HG02884 (cell line): ENCODE measurements at regions not wholly inside any gene's neighbourhood (a gene's known extent, or its start where the extent isn't known, plus 50 kb on each side); places are given as distances from the start of the nearest gene placed in this dataset.
"Not testable (repeated sequence)": the region's sequence is repeated elsewhere in the genome, so short reads cannot be mapped to it uniquely, and the experiment has no call there.

Experiments used
- ATAC-seq: cut with Tn5 transposase; IDR thresholded peaks from one replicate; pipeline ENCODE4 v1.9.1; 2021; ENCODE audit warnings: mild to moderate bottlenecking, moderate library complexity; ENCODE audit not compliant: unreplicated experiment

GRCh38 chr1:56285554-56286402 is 293.6 kb downstream of the PLPP3 start:
- no peak for ATAC-seq

DNA sequence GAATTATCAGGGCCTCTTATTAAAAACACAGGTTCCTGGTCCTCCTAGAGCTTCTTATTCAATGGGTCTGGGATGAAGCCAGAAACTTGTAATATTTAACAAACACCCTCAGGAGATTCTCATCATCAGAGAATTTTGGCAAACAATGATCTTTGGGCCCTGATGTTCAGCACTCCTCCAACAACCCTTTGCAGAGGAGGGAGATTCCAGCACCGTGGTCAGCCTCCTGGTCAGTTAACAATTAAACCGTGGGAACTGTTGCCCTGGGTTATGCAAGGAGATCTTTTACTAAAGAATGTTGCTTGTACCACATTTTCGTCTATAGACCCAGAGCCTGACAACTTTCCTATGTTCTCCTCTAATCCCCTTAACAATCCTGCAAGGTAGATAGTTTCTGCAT is 294.4 kb downstream of the PLPP3 start:
- ATAC-seq, result no peak

DNA sequence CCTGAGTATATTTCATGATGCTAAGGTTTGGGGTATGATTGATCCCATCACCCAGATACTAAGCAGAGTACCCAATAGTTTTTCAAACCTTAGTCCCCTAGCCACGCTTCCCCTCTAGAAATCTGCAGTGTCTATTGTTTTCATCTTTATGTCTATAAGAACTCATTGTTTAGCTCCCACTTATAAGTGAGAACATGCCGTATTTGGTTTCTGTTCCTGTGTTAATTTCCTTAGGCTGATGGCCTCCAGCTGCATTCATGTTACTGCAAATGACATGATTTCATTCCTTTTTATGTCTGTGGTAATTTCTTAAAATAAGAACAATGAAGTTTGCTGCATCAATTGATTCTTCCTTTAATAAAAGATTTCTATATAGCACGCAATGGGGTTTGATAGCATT is 301.3 kb downstream of the PLPP3 start:
- no peak for ATAC-seq

DNA sequence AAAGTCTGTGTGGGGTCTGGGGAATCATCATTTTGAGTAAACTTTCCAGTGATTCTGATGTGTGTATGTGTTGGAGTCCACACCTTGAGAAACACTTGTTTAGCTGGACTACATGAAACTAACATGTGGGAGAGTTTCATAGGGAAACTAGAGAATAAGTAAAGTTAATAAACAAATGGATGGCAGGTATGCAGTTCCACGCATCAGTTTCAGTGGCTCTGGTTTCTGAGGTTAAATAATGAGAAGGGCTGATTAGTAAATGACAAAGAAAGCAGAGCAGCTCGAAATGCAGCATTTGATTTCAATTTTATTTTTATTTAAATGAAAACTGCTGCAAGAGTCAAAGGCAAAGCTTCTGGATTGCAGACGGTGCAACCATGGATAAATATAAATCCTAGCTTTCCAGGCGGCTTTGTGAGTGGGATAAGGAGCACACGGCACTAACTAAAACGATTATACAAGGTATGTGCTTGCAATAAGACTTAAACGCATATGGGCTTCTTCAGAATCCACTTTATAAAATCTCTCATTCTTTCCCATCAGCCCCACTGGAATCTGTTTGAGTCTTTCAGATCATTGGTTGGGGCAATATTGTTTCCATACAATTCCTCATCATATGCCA is 310.7 kb downstream of the PLPP3 start:
- ATAC-seq, result no peak

DNA sequence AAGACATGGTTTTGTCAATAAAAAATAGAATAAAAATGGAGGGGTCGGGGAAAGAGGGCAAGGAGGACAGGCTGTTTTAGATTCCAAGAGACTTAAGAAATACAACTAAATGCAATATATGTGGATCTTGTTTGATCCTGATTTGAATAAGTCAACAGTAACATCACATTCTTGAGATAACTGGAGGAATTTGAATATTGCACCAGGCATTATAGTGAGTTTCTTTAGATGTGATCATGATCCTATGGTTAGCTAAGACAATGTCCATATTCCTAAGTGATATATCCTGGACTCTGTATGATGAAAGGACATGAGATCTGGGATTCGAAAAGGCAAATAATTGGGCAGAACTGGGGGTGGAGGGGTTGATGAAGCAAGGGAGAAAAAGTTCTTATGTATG is 311.8 kb downstream of the PLPP3 start:
- no peak for ATAC-seq

GRCh38 chr1:56266359-56266758 is 313.0 kb downstream of the PLPP3 start:
- ATAC-seq, result no peak

DNA sequence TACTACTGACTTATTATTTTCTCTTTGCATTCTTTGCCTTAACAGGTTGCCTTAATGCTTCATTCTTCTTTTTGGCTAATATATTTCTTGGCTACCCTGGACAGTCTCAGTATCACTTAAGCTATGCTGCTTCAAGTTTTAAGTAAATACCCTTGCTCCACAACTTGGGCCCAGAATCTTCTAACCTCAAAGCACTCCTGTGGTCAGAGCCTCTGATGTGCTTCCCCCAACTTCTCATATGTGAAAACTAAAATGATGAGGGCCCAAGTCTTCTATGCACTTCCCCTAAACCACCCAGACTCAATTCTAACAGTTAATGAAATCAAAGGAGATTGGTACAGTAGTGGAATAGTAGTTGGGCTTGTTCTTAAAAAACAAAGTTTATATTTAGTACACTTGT is 314.1 kb downstream of the PLPP3 start:
- ATAC-seq, result no peak

DNA sequence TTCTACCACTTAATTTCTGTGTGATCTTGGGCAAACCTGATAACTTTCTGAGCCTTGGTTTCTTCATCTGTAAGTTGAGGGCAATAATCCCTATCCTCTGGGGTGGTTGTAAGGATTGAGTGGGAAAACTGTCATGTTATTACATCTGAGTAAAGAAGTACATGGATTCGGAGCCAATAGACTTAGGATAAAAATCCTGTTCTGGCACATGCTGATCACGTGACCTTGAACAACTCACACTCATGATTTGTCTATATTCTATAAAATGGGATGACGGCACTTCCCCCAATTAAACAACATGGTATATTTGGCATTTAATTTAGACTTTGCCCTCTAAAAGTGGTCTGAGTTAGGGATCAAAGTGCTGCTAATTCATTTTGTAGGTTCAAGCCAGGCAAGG is 315.5 kb downstream of the PLPP3 start:
- no peak for ATAC-seq

GRCh38 chr1:56258371-56258770 is 321.0 kb downstream of the PLPP3 start:
- ATAC-seq, result no peak

- no peak for ATAC-seq
Measured at GRCh38 chr1:56257726-56258125, 321.6 kb downstream of the PLPP3 start.

GRCh38 chr1:56256153-56257000 is 323.0 kb downstream of the PLPP3 start:
- no peak for ATAC-seq

DNA sequence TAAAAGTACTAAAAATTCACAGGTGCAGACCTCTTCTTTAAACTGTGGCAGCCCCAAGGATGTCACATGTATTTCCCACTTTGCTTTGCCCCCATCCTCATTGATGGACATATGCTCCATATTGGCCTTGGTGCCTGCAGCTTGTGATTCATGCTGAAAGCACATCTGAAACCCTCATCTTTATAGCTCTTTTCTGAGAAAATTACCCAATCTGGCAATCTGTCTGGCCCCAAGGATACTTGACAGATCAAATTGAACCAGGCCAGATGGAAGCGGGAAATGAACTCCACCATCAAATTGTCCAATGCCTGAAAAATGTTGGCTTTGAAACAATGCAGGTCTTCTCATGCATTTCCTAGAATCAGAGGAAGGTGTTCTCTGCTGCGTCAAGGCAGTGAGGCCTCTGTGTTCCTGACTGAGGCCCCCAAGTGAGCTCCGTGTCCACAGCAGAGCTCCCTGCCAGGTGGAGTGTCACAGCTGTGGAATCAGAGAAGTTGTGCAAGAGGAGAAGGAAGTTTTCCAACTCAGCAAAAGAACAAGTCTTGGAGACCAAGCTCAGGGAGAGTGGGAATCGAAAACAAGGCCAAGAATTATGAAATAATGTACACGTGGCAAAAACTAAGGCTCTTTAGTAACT is 323.7 kb downstream of the PLPP3 start:
- no peak for ATAC-seq

GRCh38 chr1:56254130-56254529 is 325.2 kb downstream of the PLPP3 start:
- ATAC-seq, result no peak

DNA sequence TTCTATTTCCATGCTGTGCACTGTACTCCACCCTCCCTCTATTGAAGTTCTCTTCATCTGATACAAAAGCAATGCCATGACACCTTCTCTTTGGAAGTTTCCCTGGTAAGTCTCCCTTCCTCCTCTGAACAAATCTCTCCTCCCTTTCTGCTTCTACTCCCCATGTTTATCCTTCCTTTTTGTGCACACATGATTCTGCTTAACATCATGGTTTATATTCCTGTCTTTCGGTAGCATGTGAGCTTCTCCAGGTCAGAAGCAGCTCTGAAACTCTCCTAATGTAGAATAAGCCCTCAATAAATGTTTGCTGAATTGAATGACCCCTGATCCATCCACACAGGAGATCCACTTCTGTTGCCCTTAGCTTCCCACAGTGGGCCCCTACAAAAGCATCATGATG is 328.6 kb downstream of the PLPP3 start:
- ATAC-seq, result no peak

- no peak for ATAC-seq
Measured at GRCh38 chr1:56249234-56249633, 330.1 kb downstream of the PLPP3 start.

- no peak for ATAC-seq
Measured at GRCh38 chr1:56248138-56248537, 331.2 kb downstream of the PLPP3 start.

DNA sequence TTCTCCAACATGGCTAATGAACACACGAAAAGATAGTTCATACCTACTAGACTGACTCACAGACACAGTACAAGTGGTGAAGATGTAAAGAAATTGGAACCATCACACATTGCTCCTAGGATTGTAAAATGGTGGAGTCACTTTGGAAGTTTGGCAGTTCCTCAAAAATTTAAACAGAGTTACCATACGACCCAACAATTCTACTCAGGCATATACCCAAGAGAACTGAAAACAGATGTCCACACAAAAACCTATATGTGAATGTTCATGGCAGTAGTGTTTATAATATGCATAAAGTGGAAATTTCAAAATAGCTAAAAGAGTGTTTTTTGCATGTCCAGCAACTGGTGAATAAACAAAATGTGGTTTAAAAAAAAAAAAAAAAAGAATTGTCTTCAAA is 332.6 kb downstream of the PLPP3 start:
- not testable (repeated sequence) for ATAC-seq

- no peak for ATAC-seq
Measured at GRCh38 chr1:56240400-56240799, 339.0 kb downstream of the PLPP3 start.

DNA sequence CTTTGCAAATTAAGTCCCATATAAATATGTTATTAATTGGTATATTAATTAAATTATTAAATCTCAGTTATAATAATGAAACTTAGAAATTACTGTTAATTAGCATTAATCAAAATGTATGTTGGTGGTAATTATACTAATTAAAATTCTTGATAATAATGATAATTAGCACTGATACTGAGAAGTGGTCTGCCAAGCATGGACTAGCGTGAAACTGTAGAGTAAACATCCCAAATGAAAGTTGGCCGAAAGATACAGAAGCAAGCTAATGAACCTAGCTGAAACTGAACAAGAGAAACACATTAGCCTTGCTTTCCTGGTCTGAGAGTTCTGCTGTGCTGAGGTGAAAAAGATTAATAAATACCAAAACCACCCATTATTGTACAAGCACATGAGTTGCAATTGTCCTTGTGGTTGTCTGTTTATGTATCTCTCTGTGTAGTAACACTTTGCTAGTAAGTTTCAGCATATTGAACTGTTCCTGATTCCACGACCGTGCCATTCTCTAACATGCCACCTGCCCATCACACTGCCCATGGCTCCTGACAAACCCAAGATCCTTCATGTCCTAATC is 341.8 kb downstream of the PLPP3 start:
- ATAC-seq, result no peak

DNA sequence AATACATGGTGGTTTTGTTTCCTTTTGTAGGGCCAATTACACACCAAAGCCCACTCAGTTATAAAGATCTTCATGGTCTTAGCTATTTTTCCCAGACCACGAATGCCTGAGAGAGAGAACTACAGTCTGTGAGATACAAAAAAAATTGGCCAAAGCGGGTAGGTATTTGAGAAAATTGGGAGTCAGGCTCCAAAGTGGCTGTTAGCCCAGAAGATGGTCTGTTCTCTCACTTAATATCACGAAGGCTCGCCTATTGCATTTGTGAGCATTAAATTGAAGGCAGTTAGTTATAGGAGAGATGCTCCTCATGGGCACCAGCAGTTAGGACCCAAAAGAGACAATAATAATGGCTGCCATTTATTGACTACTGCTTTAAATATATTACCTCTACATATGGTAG is 342.7 kb downstream of the PLPP3 start:
- ATAC-seq, result no peak
